Cardiac fibroblast (primary cell): ENCODE measurements at regions not wholly inside any gene's neighbourhood (a gene's known extent, or its start where the extent isn't known, plus 50 kb on each side); places are given as distances from the start of the nearest gene placed in this dataset.
A peak's percentile ranks its signal among the peaks of the same experiment; 100 is the strongest.

Experiments
- DNase-seq, 2 donors: peaks; one replicate each; pipeline versions ENCODE4 v3.0.0 to v3.0.0-alpha.2; 2010; ENCODE audit warnings: low read depth in 2 of 2
- H3K4me3 ChIP-seq, 2 donors: replicated peaks in 1 of 2; 1 replicate in 1 of 2; 2 replicates in 1 of 2; pipeline ENCODE4 v1.5.1; 2011; ENCODE audit warnings: low read depth in 2 of 2, low read length in 2 of 2, mild to moderate bottlenecking in 2 of 2, moderate library complexity in 1 of 2
- CTCF ChIP-seq: IDR thresholded peaks from one replicate; pipeline ENCODE4 v1.5.1; 2011; ENCODE audit warnings: low read depth, mild to moderate bottlenecking, low read length, inconsistent platforms

GRCh38 chr1:185681034-185681633 lies 53.1 kb upstream of the HMCN1 start:
- TF ChIP-seq CTCF = peak; percentile 64
- DNase-seq = peak; percentile 63 to 68
- no peak overlapping the region for H3K4me3 ChIP-seq

- no peak overlapping the region for H3K4me3 ChIP-seq
- DNase-seq = no peak
- TF ChIP-seq CTCF = no peak
Observed at GRCh38 chr1:185680453-185680852, 53.7 kb upstream of the HMCN1 start.

- no peak for TF ChIP-seq CTCF
- no peak for DNase-seq
- no peak overlapping the region for H3K4me3 ChIP-seq
Observed at GRCh38 chr1:185679220-185679619, 55.0 kb upstream of the HMCN1 start.

GRCh38 chr1:185676969-185677368 lies 57.2 kb upstream of the HMCN1 start:
- no peak for DNase-seq
- TF ChIP-seq CTCF = no peak
- no peak overlapping the region for H3K4me3 ChIP-seq

- TF ChIP-seq CTCF = no peak
- no peak overlapping the region for H3K4me3 ChIP-seq
- DNase-seq = no peak
Observed at GRCh38 chr1:185674201-185674600, 60.0 kb upstream of the HMCN1 start.

- no peak for DNase-seq
- TF ChIP-seq CTCF = no peak
- no peak overlapping the region for H3K4me3 ChIP-seq
Observed at GRCh38 chr1:185672719-185673360, 61.4 kb upstream of the HMCN1 start.
